AG04449 (cell line): ENCODE measurements at regions not wholly inside any gene's neighbourhood (a gene's known extent, or its start where the extent isn't known, plus 50 kb on each side); places are given as distances from the start of the nearest gene placed in this dataset.

ENCODE experiments used
- CTCF ChIA-PET: fragments of 350-600 bp; formaldehyde crosslinking; extraction: SDS; loops from one replicate; lab custom pipeline; 2021; ENCODE audit warnings: antibody characterized with exemption; lab: Yijun Ruan, JAX
- POLR2A ChIA-PET: fragments of 400-600, 350-600 bp; formaldehyde crosslinking; extraction: SDS; loops from one replicate; lab custom pipeline; 2020; ENCODE audit warnings: antibody characterized with exemption, inconsistent platforms; lab: Yijun Ruan, JAX
- DNase-seq: peaks from one replicate; pipeline ENCODE4 v3.0.0-alpha.2; 2010; ENCODE audit warnings: low read depth, low spot score
- H3K4me3 ChIP-seq: 2 replicates; pipeline ENCODE4 v1.5.1; 2011; ENCODE audit warnings: low read depth, mild to moderate bottlenecking, control low read depth, low read length
- TF ChIP-seq, protein P1 (sequence below): IDR thresholded peaks from one replicate; pipeline ENCODE4 v1.5.1; 2011; ENCODE audit warnings: mild to moderate bottlenecking, moderate library complexity, low read length, control low read depth, inconsistent platforms; ENCODE audit not compliant: insufficient read depth; ENCODE audit errors: missing control alignments

DNA sequence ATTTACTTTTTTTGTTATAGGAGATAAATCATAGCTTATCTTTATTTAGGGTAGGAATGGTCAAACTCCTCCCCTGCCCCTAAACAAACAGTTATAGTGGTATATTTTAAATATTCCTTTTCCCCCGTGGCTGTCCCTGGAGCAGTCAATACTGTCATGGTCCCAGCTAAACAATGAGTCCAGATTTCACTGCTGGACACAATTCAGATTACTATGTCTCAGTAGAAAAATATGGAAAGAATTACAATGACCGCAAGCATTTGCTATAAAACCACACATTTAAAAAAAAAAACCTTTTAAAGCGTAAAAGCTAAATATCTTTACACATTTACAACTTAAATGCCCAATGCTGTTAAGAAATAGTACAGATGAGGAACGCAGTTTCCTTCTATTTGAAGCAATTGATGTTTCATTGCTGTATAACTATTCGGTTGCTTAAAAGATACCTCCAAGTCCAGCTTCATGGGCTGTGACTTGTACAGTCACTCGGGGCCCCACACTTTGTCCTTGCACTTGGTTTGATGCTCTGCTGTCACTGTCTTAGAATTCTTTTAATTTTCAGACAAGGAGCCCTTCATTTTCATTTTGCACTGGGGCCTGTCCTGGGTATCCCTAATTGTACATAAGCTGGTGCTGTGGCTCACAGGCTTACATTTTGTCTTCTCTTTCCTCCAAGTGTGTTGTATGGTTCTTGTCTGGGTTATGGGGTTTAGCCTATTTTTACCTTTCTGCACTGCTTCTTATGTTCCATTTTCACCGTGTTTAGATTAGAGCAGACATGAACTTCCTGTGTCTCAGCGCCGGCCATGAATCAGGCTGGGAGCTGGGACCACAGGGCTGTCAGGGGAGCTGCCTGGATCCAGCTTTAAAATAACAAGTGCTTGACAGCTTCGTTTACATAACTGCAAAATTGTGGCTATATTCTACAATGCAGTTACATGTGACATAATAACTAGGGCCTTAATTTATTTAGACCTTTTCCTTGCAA is 530.2 kb upstream of the FZD8 start:
- DNase-seq = peak; percentile 46
- ChIA-PET POLR2A (interaction anchor here (0.5 to 1.7 kb wide), 2 partner anchors 84 to 406 kb away, joined by 3 to 5 read pairs; no protein-coding TSS in a partner anchor), CTCF (interaction anchor here (1.0 to 1.3 kb wide), 2 partner anchors 16 to 535 kb away, joined by 3 read pairs; no protein-coding TSS in a partner anchor)
- peak overlapping the region; percentile 16; the same call in 1 of the 2 replicates for H3K4me3 ChIP-seq
- TF ChIP-seq, protein P1, sequence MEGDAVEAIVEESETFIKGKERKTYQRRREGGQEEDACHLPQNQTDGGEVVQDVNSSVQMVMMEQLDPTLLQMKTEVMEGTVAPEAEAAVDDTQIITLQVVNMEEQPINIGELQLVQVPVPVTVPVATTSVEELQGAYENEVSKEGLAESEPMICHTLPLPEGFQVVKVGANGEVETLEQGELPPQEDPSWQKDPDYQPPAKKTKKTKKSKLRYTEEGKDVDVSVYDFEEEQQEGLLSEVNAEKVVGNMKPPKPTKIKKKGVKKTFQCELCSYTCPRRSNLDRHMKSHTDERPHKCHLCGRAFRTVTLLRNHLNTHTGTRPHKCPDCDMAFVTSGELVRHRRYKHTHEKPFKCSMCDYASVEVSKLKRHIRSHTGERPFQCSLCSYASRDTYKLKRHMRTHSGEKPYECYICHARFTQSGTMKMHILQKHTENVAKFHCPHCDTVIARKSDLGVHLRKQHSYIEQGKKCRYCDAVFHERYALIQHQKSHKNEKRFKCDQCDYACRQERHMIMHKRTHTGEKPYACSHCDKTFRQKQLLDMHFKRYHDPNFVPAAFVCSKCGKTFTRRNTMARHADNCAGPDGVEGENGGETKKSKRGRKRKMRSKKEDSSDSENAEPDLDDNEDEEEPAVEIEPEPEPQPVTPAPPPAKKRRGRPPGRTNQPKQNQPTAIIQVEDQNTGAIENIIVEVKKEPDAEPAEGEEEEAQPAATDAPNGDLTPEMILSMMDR = no peak

DNA sequence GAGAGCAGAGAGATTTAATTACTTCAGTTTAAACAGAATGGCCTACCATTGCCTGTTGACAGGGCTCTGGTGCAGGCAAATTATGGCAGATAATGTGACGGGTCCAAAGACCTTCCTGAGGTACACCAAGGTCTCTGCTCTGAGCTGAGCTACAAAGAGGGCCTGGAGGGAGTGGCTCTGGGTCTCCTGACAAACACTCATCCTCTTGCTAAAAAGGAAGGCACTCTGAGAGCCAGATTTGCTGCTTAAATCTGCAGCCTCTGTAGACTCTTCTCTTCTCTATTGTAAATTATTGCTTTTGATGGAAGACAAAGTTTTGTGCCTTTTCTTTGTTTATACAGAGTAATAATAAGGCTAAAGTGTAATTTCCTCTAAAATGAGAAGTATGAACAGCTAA is 529.5 kb upstream of the FZD8 start:
- DNase-seq = no peak
- CTCF ChIA-PET = interaction anchor here (1.0 to 1.3 kb wide), 2 partner anchors 16 to 535 kb away, joined by 3 read pairs; no protein-coding TSS in a partner anchor
- no peak overlapping the region for H3K4me3 ChIP-seq
- POLR2A ChIA-PET = interaction anchor here (0.5 to 1.7 kb wide), 2 partner anchors 85 to 407 kb away, joined by 3 to 5 read pairs; no protein-coding TSS in a partner anchor
- TF ChIP-seq, protein P1 = no peak

DNA sequence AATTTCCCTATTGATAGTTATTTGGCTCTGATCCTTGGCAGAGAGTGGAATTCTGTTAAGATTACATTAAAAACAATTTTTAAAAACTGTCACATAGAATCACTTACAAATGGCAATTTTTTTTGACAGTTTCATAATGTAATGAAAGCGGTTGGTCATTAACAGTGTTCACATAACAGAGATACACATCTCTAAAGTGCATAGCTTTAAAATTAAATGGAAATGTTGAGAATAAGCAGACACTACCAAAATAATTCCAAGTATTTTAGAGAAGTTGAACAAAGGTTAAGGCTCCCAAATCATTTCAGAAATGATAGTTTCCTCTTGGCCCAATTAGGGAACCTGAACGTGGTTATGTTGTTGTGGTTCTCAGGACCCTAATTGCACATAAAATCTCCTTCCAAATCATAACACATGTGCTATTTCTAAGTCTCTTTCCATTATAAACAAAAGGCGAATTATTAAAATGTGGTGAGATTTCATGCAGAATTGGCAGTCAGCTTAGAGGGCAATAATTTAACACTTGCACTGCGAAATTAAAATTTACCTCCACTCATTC is 528.9 kb upstream of the FZD8 start:
- POLR2A ChIA-PET = interaction anchor here (1.7 kb wide), 1 partner anchor 86 kb away, joined by 5 read pairs; no protein-coding TSS in a partner anchor
- H3K4me3 ChIP-seq = no peak overlapping the region
- CTCF ChIA-PET = interaction anchor here (1.0 kb wide), 1 partner anchor 534 kb away, joined by 3 read pairs; no protein-coding TSS in a partner anchor
- no peak for DNase-seq
- TF ChIP-seq, protein P1 = no peak

DNA sequence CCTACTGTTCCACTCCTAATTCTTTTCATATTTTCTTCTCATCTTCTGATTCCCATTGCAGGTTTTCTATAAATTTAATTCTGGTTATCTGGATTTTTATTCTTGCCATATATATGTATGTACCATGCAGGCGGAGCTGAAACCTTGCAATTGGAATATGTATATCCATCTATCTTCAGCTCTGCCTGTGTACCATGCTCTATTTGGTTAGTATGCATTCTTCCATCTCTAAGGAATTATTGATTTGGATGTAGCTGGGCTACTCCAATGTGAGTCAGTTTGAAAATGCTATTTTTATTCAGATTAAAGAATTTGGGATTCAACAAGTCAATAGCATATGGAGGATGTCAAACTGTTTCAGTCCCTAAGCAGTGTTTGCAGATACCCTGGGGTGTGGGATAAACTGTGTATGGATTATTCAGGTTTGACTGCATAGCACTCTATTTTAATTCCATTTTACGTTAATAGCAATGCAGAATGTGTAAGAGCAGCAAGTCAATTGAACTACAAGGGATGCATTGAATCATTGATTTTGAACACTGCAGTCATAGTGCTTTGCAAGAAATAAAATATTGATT is 528.1 kb upstream of the FZD8 start:
- POLR2A ChIA-PET = no interaction called here
- H3K4me3 ChIP-seq = no peak overlapping the region
- CTCF ChIA-PET = no interaction called here
- DNase-seq = no peak
- TF ChIP-seq, protein P1 = no peak

DNA sequence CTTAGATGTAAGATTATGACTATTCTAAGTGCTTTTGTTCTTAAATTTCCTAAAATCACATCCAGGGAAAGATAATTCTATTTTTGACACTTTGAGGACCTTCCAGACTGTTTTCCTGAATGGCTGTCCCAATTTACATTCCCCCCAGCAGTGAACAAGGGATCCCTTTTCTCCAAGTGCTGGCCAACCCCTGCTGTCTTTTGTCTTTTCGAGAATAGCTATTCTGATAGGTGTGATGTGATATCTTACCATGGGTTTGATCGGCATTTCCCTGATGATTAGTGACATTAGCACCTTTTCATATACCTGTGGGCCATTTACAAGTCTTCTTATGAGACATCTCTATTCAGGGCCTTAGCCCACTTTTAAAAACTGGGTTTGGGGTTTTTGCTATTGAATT is 526.7 kb upstream of the FZD8 start:
- POLR2A ChIA-PET = no interaction called here
- no peak for DNase-seq
- TF ChIP-seq, protein P1 = no peak
- CTCF ChIA-PET = no interaction called here
- no peak overlapping the region for H3K4me3 ChIP-seq
